Liver (tissue), 8 donors: ENCODE measurements at regions not wholly inside any gene's neighbourhood (a gene's known extent, or its start where the extent isn't known, plus 50 kb on each side); places are given as distances from the start of the nearest gene placed in this dataset.

ENCODE experiments used
- DNase-seq: peaks from one replicate; pipeline ENCODE4 v3.0.0-alpha.2; 2017; ENCODE audit warnings: low spot score
- H3K27ac ChIP-seq, 2 donors: one replicate each; pipeline ENCODE4 v1.7.0; 2013; ENCODE audit warnings: inconsistent platforms in 2 of 2, low read length in 2 of 2, control low read depth in 1 of 2, low read depth in 1 of 2, mild to moderate bottlenecking in 1 of 2
- H3K27me3 ChIP-seq, 4 donors: one replicate each; pipeline versions ENCODE4 v1.6.1 to v1.7.0; 2013; ENCODE audit warnings: low read length in 3 of 4, inconsistent platforms in 1 of 4, mild to moderate bottlenecking in 1 of 4, moderate library complexity in 1 of 4; ENCODE audit not compliant: control insufficient read depth in 4 of 4, insufficient read depth in 4 of 4
- H3K36me3 ChIP-seq, 4 donors: one replicate each; pipeline versions ENCODE4 v1.6.1 to v1.7.0; 2013; ENCODE audit warnings: low read length in 3 of 4, mild to moderate bottlenecking in 3 of 4, low read depth in 1 of 4, moderate library complexity in 1 of 4; ENCODE audit not compliant: control insufficient read depth in 4 of 4, insufficient read depth in 3 of 4
- H3K4me1 ChIP-seq, 4 donors: one replicate each; pipeline versions ENCODE4 v1.6.1 to v1.7.0; 2013; ENCODE audit warnings: low read length in 3 of 4, mild to moderate bottlenecking in 3 of 4, moderate library complexity in 1 of 4; ENCODE audit not compliant: control insufficient read depth in 4 of 4, insufficient read depth in 4 of 4
- H3K4me3 ChIP-seq, 3 donors: one replicate each; pipeline versions ENCODE4 v1.6.1 to v1.7.0; 2013; ENCODE audit warnings: low read length in 3 of 3, control low read depth in 1 of 3, low read depth in 1 of 3, mild to moderate bottlenecking in 1 of 3
- H3K9ac ChIP-seq, 2 donors: one replicate each; pipeline ENCODE4 v1.7.0; 2013; ENCODE audit warnings: low read length in 2 of 2, mild to moderate bottlenecking in 2 of 2, moderate library complexity in 2 of 2, control low read depth in 1 of 2, low read depth in 1 of 2
- H3K9me3 ChIP-seq, 4 donors: one replicate each; pipeline versions ENCODE4 v1.6.1 to v1.7.0; 2013; ENCODE audit warnings: low read length in 3 of 4; ENCODE audit not compliant: control insufficient read depth in 4 of 4
- CTCF ChIP-seq: fragments of 150-350 bp; IDR thresholded peaks from 2 replicates; pipeline ENCODE4 v1.5.1; 2017; ENCODE audit warnings: improper control_type of control experiment, low read depth, low read length; ENCODE audit not compliant: missing input control
- EGR1 ChIP-seq, 2 donors: IDR thresholded peaks; 2 replicates each; pipeline ENCODE4 v1.6.1; 2016 to 2018; ENCODE audit warnings: antibody characterized with exemption in 2 of 2, low read depth in 2 of 2
- FOXA2 ChIP-seq: IDR thresholded peaks from 2 replicates; pipeline ENCODE4 v1.6.1; 2016; ENCODE audit warnings: antibody characterized with exemption
- GABPA ChIP-seq, 2 donors: IDR thresholded peaks in 1 of 2; conservative IDR thresholded peaks in 1 of 2; 2 replicates each; pipeline ENCODE4 v1.6.1; 2016; ENCODE audit warnings: antibody characterized with exemption in 2 of 2, mild to moderate bottlenecking in 1 of 2, moderate library complexity in 1 of 2
- HNF4A ChIP-seq, 2 donors: conservative IDR thresholded peaks; 2 replicates each; pipeline ENCODE4 v1.6.1; 2016; ENCODE audit warnings: antibody characterized with exemption in 2 of 2, mild to moderate bottlenecking in 2 of 2
- HNF4G ChIP-seq: IDR thresholded peaks from 2 replicates; pipeline ENCODE4 v1.6.1; 2016; ENCODE audit warnings: antibody characterized with exemption
- MAX ChIP-seq: IDR thresholded peaks from 2 replicates; pipeline ENCODE4 v1.6.1; 2016; ENCODE audit warnings: antibody characterized with exemption
- NR2F2 ChIP-seq: IDR thresholded peaks from 2 replicates; pipeline ENCODE4 v1.6.1; 2016; ENCODE audit warnings: antibody characterized with exemption
- RAD21 ChIP-seq, 2 donors: IDR thresholded peaks; 2 replicates each; pipeline ENCODE4 v1.6.1; 2016; ENCODE audit warnings: antibody characterized with exemption in 2 of 2, mild to moderate bottlenecking in 2 of 2
- REST ChIP-seq: IDR thresholded peaks from 2 replicates; pipeline ENCODE4 v1.6.1; 2016; ENCODE audit warnings: antibody characterized with exemption, mild to moderate bottlenecking
- SP1 ChIP-seq: IDR thresholded peaks from 2 replicates; pipeline ENCODE4 v1.6.1; 2018; ENCODE audit warnings: antibody characterized with exemption, mild to moderate bottlenecking
- TAF1 ChIP-seq: conservative IDR thresholded peaks from 2 replicates; pipeline ENCODE4 v1.6.1; 2016; ENCODE audit warnings: antibody characterized with exemption, mild to moderate bottlenecking
- YY1 ChIP-seq: IDR thresholded peaks from 2 replicates; pipeline ENCODE4 v1.6.1; 2016; ENCODE audit warnings: antibody characterized with exemption, mild to moderate bottlenecking
- WGBS: extraction: QIAGEN DNeasy Blood & Tissue Kit; methylation state at CpG from one replicate; pipeline ENCODE4 v1.1.7; 2013; 5-methylcytosine and 5-hydroxymethylcytosine counted together
- TF ChIP-seq, protein P1 (sequence below): IDR thresholded peaks from 2 replicates; pipeline ENCODE4 v1.6.1; 2016; ENCODE audit warnings: antibody characterized with exemption
- TF ChIP-seq, protein P2 (sequence below): IDR thresholded peaks from 2 replicates; pipeline ENCODE4 v1.6.1; 2016; ENCODE audit warnings: antibody characterized with exemption
- donor health status: healthy.
- donor health status: healthy.
- donor health status: healthy.
- donor health status: healthy.
- donor health status: healthy.

DNA sequence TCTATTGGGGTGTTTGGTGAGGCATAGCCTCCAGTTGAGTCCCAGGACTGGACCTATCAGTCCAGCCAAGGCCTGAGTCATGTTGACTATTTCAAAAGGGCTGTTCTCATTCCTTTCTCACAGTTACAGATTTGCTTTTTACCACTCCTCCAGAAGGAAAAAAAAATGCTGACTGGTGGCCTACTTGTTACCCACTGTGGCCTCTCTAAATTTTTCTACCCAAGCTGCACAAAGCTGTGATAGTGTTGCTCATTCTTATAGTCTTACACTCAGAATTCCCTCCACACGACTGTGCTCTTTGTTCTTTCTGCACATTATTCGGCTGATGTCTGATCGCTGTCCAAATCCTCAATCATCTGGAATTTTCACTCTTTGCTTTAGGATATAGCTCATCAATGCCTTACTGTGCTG is 1142.2 kb downstream of the IGSF11 start:
- Histone ChIP-seq H3K9me3 (peaks cover 0 to 2% (median 0%) of the 10 kb centered on the region in 4 donors), H3K36me3 (no peaks in the 10 kb centered on the region), H3K27me3 (no peaks in the 10 kb centered on the region), H3K4me3 (no peak overlapping the region), H3K27ac (no peak overlapping the region), H3K9ac (no peak overlapping the region), H3K4me1 (no peaks in the 10 kb centered on the region)
- TF ChIP-seq, protein P1, sequence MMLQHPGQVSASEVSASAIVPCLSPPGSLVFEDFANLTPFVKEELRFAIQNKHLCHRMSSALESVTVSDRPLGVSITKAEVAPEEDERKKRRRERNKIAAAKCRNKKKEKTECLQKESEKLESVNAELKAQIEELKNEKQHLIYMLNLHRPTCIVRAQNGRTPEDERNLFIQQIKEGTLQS = no peak
- TF ChIP-seq YY1 (no peak), HNF4A (conservative IDR thresholded peaks at IDR 0.05) (no peak), GABPA (IDR thresholded peaks at IDR 0.05 in 1 of 2, conservative IDR thresholded peaks at IDR 0.05 in 1 of 2) (no peak), REST (no peak), SP1 (no peak), RAD21 (IDR thresholded peaks at IDR 0.05) (no peak), EGR1 (IDR thresholded peaks at IDR 0.05; ENCODE audit: low read depth in 2 of 2) (no peak), TAF1 (no peak)
- WGBS = 77% methylated on average over 3 of the region's 3 CpGs
- no peak for DNase-seq

DNA sequence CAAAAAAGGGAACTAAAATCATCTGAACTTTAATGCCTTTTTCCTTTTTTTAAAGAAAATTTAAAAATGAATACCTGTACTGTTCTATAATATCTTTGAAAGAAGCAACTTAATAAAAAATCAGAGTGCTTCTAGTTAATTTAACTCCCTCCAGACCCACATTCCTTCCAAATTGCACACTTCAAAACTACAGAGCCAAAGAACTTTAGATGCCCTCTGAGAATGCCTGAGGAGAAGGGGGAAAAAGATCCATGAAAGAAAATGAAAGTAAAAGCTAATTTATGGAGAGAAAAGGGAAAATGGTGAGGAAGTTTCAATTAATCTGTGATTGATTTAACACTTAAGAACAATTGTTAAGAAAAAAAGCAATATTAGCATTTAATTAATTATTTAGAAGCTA is 1141.6 kb downstream of the IGSF11 start:
- peaks cover 0 to 2% (median 0%) of the 10 kb centered on the region in 4 donors for H3K9me3 ChIP-seq
- H3K4me3 ChIP-seq = no peak overlapping the region
- no peaks in the 10 kb centered on the region for H3K27me3 ChIP-seq
- no peak for DNase-seq
- H3K27ac ChIP-seq = no peak overlapping the region
- H3K4me1 ChIP-seq = no peaks in the 10 kb centered on the region
- H3K36me3 ChIP-seq = no peaks in the 10 kb centered on the region
- no peak for TF ChIP-seq HNF4A (conservative IDR thresholded peaks at IDR 0.05)
- no peak for TF ChIP-seq MAX
- no peak for TF ChIP-seq TAF1
- TF ChIP-seq EGR1 (IDR thresholded peaks at IDR 0.05; ENCODE audit: low read depth in 2 of 2) = no peak
- TF ChIP-seq NR2F2 = no peak
- TF ChIP-seq, protein P1 = no peak
- TF ChIP-seq HNF4G = no peak
- TF ChIP-seq REST = no peak
- no peak for TF ChIP-seq RAD21 (IDR thresholded peaks at IDR 0.05)
- TF ChIP-seq CTCF = no peak
- TF ChIP-seq, protein P2, sequence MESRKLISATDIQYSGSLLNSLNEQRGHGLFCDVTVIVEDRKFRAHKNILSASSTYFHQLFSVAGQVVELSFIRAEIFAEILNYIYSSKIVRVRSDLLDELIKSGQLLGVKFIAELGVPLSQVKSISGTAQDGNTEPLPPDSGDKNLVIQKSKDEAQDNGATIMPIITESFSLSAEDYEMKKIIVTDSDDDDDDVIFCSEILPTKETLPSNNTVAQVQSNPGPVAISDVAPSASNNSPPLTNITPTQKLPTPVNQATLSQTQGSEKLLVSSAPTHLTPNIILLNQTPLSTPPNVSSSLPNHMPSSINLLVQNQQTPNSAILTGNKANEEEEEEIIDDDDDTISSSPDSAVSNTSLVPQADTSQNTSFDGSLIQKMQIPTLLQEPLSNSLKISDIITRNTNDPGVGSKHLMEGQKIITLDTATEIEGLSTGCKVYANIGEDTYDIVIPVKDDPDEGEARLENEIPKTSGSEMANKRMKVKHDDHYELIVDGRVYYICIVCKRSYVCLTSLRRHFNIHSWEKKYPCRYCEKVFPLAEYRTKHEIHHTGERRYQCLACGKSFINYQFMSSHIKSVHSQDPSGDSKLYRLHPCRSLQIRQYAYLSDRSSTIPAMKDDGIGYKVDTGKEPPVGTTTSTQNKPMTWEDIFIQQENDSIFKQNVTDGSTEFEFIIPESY = no peak
- TF ChIP-seq YY1 = no peak
- TF ChIP-seq FOXA2 = no peak
- no peak for TF ChIP-seq SP1
- no peak for TF ChIP-seq GABPA (IDR thresholded peaks at IDR 0.05 in 1 of 2, conservative IDR thresholded peaks at IDR 0.05 in 1 of 2)
- no peak overlapping the region for H3K9ac ChIP-seq
